ENCODE measurements at regions not wholly inside any gene's neighbourhood (a gene's known extent, or its start where the extent isn't known, plus 50 kb on each side); places are given as distances from the start of the nearest gene placed in this dataset.

DNA sequence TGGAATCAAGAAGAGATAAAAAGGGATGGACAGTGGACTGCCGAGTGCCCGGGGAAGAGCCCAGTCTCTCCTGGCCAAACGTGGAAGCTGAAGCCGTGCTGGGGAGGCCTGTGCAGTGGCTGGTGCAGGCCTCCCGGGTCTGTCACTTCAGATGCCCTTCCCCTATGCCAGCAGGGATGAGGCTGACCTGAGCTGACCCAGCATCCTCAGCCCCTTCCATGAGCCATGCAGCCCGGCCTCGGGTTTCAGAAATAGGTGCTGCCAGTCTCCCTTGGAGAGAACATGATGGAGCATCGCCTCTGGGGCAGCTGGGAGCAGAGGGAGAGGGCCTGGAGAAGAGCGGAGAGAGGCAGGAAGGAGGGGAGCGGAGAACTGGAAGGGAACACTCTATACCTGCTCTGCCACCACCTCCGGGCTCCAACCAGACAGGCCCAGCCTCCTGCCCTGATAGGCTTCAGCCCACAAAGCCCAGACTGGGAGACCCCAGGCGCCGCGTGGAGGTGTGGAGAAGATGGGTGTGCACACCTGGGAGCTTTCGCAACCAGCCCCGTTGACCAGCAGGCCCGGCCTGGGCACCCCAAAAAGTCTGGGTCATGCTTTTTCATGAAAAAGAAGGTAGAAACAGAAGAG, 68.6 kb upstream of the PPP2R2D start:
- in situ Hi-C loops (cut with MboI): no loop called here
- ChIA-PET SMC1A (ENCODE audit: uncharacterized antibody, unreplicated experiment) (no interaction called here), POLR2A (no interaction called here), RAD21 (ENCODE audit: unreplicated experiment) (no interaction called here), CTCF (no interaction called here)
- Histone ChIP-seq H3K27me3 (replicated peaks in 1 of 2; ENCODE audit: control insufficient read depth in 2 of 2, insufficient read depth in 2 of 2, low read length in 1 of 2) (no peaks in the 10 kb centered on the region), H3K9me3 (replicated peaks; ENCODE audit: control insufficient read depth, insufficient read depth, low read length) (no peaks in the 10 kb centered on the region; the same call in 2 of the 3 replicates), H3K4me2 (ENCODE audit: control insufficient read depth, insufficient read depth) (no peak overlapping the region), H2AFZ (ENCODE audit: control insufficient read depth, low read depth, low read length) (no peak overlapping the region), H3K36me3 (ENCODE audit: control insufficient read depth in 2 of 2, insufficient read depth in 2 of 2, low read length in 1 of 2) (no peaks in the 10 kb centered on the region), H3K79me2 (ENCODE audit: control insufficient read depth, insufficient read depth, low read length) (no peaks in the 10 kb centered on the region), H3K4me1 (ENCODE audit: control insufficient read depth, insufficient read depth, low read length) (no peaks in the 10 kb centered on the region), H3K9ac (ENCODE audit: control insufficient read depth, insufficient read depth, low read length) (no peak overlapping the region), H4K20me1 (ENCODE audit: control insufficient read depth, insufficient read depth) (no peaks in the 10 kb centered on the region), H3K4me3 (no peak overlapping the region), H3K27ac (ENCODE audit: control insufficient read depth, insufficient read depth) (no peak overlapping the region)
- TF ChIP-seq JUNB (IDR thresholded peaks at IDR 0.05): no peak
- TF ChIP-seq NR2F1 (conservative IDR thresholded peaks at IDR 0.05): no peak
- no peak for TF ChIP-seq SRF (IDR thresholded peaks at IDR 0.05; ENCODE audit: low read depth in 2 of 2, low read length in 2 of 2)
- TF ChIP-seq BHLHE40 (IDR thresholded peaks at IDR 0.05; ENCODE audit: borderline replicate concordance in 1 of 2, low read depth in 2 of 2, low read length in 1 of 2): no peak
- no peak for TF ChIP-seq TBL1XR1 (IDR thresholded peaks at IDR 0.05; ENCODE audit: low read depth, low read length)
- no peak for TF ChIP-seq CEBPB (IDR thresholded peaks at IDR 0.05; ENCODE audit: borderline replicate concordance in 1 of 2, low read depth in 2 of 2, low read length in 2 of 2)
- no peak for TF ChIP-seq POLR2AphosphoS2 (IDR thresholded peaks at IDR 0.05; ENCODE audit: low read depth, low read length)
- TF ChIP-seq BCLAF1 (IDR thresholded peaks at IDR 0.05): no peak
- TF ChIP-seq SPI1 (IDR thresholded peaks at IDR 0.05; ENCODE audit: borderline replicate concordance, insufficient read depth, low read depth, low read length): no peak
- WGBS (ENCODE audit: insufficient coverage, insufficient replicate concordance, low lambda C conversion rate, missing lambda C conversion rate): 19% methylated on average over 16 of the region's 17 CpGs
- DNase-seq (ENCODE audit: low read depth, low spot score): no peak
- ATAC-seq: no peak
- BruUV-seq (replicated peaks): no TSS peak
- intact Hi-C loops (cut with micrococcal nuclease; ENCODE audit: unreplicated experiment): no loop called here
- FAIRE-seq: no peak
